NCI-H2029 treated with DMSO at 0.1 percent for 48 hours (cell line): ENCODE measurements at regions not wholly inside any gene's neighbourhood (a gene's known extent, or its start where the extent isn't known, plus 50 kb on each side); places are given as distances from the start of the nearest gene placed in this dataset.
"Not testable (repeated sequence)": the region's sequence is repeated elsewhere in the genome, so short reads cannot be mapped to it uniquely, and the experiment has no call there.

Source experiments
- DNase-seq: peaks from one replicate; lab custom pipeline; 2025; lab: John Stamatoyannopoulos, UW

DNA sequence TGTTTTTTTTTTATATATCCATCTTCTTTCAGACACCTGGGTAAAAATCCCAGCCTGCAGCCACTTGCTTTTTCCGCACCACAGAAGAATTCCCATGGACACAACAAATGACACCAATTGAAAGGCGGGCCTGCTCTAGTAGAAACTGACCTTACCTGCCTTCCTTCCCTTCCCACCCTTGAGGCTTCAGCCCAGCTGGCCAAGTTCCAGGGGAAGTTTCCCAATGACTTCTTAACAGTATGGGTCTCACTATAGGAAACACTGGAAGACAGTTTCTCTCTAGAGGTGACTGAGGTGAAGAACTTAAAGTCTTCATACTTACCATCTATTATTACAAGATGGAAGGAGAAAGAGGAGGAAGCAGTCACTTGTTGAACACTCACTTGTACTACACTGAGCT, 714.2 kb upstream of the NR2F2 start:
- DNase-seq: no peak

DNA sequence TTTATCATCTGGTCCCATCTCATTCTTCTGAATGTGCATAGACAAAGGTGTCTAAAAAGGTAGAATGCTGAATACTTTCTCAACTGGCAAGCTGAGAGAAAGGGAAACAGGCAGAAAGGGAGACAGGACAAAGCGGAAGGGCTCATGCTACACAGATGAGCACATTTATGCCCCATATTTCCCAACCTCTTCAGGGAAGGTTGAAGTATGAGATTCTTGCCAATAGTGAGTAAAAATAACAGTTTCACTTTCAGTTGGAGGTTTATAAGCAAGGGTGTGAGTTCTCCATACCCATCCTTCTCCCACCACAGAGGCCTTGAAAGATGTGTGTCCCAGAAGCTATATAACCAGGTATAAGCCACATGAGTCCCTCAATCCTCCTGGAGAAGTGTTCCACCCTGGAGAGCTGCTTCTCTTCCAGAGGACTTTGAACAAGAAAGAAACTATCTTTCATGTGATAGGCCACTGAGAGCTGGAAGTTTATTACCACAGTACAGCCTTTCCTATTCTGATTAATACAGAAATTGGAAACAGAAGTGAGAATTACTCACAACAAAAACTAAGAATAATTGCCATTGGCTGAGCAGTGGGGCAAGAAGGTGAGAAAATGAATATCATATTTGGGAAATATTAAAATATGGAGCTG, 709.4 kb upstream of the NR2F2 start:
- DNase-seq: no peak

DNA sequence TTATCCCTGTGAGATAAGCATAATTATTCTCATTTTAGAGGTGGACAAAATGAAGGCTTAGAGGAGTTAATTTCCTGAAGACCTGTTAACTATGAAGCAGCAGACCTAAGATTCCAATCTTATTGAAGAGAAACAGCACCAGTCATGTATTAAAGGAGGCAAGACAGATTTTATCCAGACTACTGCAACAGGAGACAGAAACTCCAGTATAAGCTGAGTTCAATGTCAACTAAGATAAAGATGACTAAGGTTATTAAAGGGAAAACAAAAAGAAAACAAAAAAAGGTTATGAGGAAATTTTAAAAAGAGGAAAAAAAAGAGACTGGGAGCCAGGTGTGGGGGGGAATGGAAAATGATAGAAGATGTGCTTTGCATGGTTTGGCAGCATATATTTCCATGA, 707.7 kb upstream of the NR2F2 start:
- no peak for DNase-seq

DNA sequence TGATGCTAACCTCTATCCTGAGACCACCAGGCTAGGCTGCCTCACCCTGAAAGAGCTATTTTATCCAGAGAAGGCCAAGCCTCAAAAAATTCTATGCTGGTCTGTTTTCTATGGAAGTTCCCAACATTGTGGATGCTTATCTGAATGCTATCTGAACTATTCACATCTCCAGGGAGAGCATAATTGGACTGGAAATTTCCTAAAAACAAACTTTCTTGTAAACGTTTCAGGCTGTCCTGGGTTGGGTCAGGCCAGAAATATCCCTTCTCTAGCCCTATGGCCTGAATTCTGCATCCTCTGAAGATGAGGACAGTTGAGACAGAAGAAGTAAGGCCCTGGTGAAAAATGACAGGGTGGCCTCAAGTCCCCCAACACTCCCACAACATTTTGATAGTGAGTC, 706.4 kb upstream of the NR2F2 start:
- DNase-seq: no peak

DNA sequence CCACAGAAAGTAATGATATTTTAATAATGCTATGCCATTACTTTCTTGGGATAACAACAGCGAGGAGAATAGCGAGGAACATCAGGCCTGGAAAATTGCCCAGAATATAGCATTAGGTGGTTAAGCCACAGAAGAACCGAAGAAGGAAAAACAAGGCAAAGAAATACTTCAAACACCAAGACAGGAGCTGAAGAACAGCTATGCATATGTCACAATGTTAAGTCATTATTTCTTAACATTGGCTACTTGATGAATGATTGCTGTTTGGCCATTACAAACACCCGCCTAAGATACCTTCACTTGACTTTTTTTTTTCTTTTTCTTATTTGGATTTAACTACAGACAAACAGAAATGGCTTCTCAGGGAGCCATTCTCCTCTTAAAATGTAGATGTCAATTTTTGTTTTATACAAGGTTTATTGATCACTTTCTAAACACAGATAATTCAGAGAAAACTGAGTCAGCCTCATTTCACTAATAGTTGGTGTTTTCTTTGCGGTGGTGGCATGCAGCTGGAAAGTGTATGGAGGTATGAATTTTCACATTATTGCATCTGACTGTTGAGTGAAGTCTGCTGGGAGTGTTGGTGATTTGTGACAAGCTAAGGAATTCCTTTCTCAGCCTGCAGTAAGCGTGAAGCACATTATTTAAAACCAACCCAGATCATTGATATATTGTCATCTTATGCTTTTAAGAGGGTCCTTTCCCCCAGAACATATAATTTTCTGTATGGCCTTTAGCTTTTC, 705.7 kb upstream of the NR2F2 start:
- DNase-seq: no peak

DNA sequence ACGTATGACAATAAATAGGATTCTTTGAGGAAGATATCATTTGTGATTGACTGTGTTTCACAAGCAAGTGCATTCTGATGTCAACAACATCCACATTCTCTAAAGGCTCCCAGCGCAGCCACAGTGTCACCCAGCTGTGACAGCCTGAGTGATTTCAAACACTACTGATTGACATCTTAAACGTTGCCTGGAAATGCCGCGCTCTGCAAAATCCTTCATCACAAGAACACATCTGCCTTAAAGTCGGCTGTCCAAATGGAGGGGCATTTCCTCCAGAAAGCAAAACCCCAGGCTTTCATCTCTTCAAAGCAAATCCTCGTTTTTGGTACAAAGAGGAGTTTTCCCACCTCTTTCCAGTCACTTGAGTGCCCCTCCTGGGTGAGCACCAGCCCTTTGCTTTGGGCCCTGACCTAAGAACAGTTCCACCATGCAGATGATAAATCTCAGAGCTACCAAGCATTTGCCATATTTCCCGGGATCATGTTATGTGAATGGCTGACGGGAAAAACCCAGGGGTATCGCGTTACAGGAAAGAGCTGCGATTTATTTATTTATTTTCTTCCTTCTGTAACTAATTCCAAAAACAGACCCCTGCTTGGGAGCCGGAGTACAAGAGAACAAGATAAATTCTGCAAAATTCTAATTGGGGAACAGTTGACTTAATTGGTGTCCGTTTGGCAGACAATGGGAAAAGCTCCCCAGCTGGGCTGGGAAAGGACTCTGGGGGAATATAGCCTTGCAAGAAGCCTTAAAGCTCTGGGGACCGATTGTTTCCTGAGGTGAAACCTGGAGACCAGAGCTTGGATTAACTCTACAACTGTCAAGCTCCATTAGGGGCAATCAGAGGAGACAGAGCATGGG, 703.8 kb upstream of the NR2F2 start:
- DNase-seq: no peak

DNA sequence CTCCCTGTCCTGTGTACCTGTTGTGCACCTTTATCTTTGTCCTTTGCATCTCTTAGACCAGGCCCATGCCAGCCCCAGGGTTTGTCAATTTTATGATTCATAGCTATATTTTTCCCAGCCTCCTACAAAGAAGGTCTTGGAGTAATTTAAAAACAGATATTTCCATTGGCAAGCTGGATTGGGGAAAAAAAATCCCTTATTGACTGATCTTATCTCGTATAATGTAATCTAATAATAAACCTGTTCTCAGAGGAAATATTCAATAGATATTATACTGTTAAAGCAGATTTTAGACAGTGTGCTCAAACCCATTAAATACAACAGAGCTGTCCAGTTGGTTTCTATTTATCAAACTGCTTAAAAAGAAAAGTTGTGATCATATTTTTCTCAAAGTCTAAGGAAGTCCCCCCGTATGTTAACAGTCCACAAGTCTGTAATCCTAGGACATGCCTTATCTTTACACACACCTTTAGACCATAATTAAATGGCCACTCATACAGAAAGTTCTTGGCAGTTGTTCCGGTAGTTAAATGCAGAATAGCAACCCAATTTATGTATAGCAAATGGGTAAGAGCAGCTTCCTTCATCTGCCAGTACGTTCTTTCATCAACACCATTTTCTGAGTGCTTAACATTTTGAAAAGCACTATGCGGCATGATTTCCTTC, 700.9 kb upstream of the NR2F2 start:
- DNase-seq: no peak

DNA sequence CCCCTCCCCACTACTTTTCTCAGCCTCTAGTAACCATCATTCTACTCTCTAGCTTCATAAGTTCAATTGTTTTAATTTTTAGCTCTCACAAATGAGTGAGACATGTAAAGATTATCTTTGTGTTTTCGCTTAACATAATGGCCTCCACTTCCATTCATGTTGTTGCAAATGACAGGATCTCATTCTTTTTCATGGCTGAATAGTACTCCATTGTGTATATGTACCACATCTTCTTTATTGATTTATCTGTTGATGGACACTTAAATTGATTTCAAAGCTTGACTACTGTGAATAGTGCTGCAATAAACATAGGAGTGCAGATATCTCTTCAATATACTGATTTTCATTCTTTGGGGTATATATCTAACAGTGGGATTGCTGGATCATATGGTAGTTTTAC, 699.8 kb upstream of the NR2F2 start:
- DNase-seq: no peak

DNA sequence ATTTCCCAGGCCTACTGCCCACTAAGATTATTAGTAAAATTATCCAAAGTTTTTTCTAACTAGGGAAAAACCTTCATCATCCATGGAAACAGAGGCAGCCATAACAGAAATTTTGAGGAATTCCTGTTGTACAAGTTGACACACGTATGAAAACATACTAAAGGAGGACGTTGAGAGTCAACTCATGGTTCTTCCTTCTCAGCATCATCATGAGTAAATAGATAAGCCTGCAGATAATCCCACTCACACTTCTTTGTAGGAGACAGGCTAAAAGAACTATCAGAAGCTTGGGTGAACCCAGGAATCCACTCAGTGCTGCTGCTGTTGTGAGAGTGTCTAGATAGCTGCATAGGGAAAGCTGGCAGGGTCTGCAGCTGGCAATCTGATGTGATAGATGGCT, 694.8 kb upstream of the NR2F2 start:
- no peak for DNase-seq

DNA sequence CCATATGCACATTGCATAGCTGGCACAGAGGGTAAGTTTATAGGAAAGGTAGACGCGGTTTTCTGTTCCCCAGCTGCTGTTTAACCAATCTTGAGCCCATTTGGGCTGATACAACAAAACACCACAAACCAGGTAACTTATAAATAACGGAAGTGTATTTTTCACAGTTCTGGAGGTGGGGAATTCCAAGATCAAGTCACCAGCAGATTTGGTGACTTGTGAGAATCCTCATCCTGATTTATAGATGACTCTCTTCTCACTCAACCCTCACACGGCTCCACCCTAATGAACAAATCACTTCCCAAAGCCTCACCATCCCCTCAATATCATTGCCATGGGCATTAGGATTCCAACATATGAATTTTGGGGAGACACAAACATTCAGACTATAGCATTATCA, 694.4 kb upstream of the NR2F2 start:
- DNase-seq: no peak

DNA sequence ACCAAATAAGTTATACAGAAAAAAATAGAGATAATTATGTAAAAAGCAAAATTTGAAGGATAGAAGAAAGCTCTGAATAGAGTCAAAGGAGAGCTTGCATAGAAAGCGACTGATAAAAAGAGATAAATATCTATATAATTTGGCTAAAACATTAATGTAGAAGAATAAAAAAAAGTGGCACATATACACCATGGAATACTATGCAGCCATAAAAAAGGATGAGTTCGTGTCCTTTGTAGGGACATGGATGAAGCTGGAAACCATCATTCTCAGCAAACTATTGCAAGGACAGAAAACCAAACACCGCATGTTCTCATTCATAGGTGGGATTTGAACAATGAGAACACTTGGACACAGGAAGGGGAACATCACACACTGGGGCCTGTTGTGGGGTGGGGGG, 693.3 kb upstream of the NR2F2 start:
- not testable (repeated sequence) for DNase-seq

DNA sequence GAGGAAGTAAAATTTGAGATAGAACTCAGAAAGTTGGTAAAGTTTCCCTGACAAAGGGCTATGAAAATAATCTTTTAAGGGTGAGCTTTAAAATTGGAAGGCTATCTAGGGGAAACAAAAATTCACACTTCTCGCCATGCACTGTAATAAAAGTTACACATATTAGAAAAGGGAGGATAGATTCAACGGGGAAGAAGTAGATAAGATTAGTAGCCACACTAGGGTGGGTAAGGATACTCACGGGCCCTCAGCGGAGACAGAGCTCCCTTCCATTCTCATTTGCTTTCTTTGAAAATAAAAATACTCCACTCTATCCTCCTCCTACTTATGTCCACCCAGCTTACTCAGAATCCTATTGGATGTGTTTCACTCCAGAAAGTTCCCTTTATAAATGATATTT, 691.3 kb upstream of the NR2F2 start:
- no peak for DNase-seq

DNA sequence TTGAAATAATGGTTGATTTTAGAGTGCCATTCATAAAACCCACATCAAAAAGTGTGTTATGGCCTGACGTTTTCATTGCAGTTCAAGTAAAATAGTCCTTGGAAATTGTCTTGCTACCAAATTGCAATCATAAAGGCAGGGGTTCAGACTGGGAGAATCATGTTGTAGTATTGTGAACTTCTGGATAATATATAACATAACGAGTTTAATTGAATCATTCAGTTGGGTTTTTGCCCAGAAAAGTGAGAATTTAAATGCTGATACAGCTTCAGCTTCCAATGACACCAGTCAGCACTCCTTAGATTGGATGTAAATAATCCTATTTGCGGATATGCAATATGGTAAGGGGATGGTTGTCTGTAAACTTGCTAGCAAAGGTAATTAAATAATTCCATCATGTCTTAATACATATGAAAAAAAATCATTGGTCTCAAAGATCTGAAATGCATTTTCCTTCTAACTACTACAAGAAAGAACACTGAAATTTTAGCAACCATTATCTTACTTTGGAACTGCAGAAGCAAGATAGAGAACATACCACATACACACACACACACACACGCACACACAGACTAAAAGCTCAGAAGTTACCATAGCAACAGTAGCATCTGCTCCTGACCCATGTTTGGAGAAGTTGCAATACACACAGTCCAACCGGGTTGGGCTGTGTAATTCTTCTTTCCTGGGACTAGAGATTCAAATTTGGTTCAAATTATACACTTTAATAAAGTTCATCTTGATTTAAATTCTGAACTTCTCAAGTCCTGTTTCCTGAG, 686.2 kb upstream of the NR2F2 start:
- no peak for DNase-seq

DNA sequence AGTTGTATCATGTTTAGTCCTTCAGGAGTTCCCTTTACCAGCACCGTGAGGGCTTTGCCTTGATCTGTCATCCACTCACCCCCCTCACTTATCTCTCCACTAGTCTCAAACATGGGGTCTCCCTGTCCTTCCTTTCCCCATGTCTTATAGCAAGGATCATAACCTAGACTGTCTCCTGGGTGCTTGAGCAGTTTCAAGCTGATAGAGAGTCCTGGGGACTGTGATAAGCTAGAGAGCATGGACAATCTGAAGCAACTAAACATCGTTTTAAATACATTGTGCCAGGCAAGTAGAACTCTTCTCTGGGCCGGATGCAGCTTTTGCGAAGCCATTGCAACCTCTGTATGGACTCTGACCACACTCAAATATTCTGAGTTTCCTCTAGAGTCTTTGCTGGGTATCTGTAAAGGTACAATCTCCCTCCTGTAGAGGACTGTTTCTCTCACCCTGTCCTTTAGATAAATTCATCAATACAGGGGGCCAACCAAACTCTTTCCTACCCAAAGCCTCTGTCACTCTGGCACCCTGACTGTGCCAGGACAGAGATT, 684.6 kb upstream of the NR2F2 start:
- no peak for DNase-seq

DNA sequence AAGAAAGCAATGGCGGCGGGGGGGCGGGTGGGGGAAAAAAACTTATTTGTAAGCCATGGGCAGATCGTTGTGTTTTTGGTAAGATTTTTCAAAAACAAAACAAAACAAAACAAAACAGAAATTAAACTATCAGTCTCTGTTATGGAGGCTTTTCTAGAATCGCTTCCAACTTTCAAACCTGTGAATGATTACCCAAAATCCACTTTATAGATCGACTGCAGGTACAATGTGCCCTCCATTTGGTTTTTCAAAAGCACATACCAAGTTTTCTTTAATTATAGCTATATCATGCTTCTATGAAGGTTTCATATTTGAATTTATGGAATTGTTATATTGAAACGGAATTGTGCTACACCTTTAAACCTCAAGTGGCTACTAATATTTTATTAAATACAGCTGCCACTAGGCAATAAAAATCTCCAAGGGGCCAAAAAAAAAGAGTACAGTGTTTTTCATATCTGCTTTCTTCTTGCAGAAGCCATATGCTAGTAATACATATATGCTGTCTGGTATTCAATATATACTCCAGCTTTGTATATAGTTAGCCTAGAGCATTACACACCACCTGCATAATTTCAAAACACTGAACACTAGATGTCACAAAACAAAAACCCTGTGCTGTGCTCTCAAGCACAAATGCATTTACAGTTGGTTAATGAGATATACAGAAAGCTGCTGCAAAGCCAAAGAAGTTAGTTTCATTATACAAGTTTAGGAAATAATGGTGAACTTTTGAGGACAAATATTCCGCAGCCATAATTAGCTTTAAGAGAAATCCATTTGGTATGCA, 683.8 kb upstream of the NR2F2 start:
- DNase-seq: no peak

DNA sequence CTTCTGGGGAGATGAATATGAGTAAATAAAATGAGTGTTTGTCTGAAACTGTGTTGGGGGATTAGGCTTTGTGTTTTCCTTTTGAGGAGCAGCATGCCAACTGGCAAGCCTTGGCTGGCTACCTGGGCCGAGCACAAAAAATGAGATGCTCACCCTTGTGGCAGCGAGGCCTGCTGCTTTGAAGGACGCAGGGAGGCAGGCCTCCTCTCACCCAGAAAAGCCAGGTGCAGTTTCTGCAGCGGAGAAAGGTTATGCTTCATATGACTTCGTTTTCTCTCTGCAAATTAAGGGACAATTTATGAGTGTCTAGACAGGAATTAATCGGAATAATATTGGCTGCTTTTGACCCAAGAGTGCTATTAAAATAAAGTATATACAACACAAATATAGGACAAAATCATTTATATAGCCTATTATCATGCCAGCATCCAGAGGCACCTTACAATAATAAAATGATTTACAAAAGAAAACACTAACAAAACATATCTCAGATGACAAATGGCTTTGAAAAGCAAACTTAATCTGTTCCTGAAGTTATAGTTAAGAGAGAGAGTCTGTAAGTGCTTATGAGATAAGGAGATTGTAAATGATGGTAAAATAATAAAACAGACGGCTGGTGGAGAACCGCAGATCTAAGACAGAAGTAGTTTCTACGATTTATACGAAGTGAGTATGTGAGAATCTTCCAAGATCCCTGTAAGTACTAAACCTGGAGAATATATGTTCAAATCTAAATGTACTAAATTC, 682.8 kb upstream of the NR2F2 start:
- no peak for DNase-seq

DNA sequence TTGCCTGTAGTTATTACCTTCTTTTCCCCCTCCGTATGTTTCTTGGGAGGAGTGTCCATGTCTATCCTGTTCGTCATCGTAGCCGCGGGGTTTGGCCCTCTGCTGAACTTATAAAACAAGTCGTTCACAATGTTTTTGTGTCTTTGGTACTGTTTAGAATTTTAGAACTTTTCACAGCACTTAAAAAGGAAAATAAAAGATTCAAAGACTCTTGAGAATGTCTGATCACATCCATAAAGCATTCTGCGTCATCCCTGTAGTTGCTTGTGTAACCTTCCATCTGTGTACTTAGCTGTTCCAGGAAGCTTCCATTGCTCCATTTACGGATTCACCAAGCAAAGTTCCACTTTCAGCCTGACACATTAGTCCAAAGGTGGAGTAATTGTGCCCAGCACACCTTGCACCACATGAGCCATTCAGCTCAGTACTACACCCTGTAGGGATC, 677.1 kb upstream of the NR2F2 start:
- DNase-seq: no peak

DNA sequence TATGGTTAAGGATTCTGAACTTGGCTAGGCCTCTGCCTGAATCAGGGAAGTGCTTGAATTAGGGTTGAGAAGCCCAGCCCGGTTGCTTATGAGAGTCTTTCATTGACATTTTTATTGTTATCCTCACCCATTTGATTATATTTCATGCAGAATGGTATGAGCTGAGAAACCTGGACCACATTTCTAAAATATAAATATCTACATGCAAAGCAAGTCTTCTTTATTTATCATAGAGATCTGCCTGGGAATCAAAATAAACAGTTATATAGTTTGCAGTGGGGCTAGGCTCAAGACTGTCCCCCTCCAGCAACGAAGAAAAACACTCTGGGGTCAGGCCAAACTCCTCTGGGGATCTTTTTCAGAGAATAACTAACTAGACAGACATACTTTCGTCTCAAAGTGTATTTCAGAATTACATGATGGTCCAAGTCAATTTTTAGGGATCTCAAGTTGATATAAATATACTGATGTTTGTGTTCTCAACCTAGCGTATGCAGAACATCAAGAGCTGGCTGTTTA, 675.4 kb upstream of the NR2F2 start:
- DNase-seq: no peak

DNA sequence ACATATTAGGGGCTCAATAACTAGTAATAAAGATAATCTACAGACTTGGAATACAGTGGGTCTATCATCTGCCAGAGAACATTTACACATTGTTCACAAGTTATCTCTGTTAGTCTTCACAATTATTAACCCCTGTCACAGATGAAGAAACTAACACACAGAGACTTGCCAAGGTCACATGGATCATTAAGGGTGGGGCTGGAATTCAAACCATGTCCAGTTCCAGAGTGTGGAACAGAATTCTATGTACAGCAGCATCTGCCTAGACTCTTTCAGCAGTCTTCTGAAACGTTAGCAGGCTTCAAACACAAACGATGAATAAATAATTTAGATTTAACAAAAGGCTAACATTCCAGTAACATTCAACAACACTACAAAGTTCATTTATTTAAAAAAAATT, 673.9 kb upstream of the NR2F2 start:
- DNase-seq: no peak

DNA sequence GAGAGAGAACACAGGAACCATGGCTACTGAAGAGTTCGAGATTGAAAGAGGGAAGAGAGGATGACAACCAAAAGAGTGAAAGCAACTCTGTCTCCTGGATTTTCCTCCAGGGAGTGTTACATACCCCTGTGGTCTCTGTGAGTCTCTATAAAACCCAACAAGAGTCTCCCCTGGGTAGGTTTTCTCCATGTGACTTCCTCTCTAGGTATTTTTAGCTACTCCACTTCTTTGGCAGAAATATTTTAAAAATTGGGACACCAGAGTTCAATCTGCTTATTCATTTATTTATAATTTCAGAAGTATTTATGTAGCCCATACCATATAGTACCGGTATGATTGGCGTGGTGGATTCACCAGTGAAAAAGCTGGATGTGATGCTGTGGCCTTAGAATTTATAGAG, 671.7 kb upstream of the NR2F2 start:
- no peak for DNase-seq
